SK-N-DZ (cell line): ENCODE measurements at regions not wholly inside any gene's neighbourhood (a gene's known extent, or its start where the extent isn't known, plus 50 kb on each side); places are given as distances from the start of the nearest gene placed in this dataset.
"Not testable (repeated sequence)": the region's sequence is repeated elsewhere in the genome, so short reads cannot be mapped to it uniquely, and the experiment has no call there.

Experiments
- DNase-seq: peaks from one replicate; pipeline ENCODE4 v3.0.0-alpha.2; 2015; ENCODE audit warnings: low spot score

DNA sequence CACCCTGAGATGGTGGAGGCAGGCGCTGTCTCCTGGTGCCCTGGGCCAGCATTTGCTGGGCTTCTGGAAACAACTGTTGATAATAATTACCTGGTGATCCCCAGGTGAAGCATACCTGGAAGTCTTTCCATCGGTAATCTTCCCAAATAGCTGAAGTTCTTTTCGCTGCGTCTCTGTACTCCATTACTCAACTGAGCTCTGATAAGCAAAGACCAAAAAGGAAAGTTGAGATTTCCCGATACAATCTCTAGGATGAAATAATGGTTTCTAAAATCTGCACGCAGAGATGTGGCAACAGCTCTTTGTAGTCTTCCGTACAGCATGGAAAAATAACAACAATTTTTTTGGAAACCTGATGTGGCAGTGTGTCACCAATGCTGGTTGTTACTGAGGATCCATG lies 226.5 kb downstream of the GATA3 start:
- no peak for DNase-seq

DNA sequence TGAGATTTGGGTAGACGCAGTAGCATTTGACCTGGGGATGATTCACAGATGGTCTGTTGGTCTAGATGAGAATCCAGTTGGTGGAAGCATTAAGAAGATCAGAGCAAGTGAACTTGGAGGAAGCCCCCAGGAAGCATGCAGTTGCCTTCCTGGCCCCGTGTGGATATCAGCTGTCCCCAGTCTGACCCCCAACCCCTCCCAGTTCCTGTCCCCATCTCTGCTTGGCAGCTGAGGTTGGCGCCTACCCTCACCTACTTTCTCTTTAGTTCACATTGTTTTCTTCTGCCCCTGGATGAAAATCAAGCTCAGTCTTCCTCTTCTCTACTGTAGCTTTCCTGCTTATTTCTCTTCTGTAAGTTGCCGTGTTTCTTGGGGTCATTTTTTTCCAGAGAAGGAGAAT lies 227.9 kb downstream of the GATA3 start:
- no peak for DNase-seq

DNA sequence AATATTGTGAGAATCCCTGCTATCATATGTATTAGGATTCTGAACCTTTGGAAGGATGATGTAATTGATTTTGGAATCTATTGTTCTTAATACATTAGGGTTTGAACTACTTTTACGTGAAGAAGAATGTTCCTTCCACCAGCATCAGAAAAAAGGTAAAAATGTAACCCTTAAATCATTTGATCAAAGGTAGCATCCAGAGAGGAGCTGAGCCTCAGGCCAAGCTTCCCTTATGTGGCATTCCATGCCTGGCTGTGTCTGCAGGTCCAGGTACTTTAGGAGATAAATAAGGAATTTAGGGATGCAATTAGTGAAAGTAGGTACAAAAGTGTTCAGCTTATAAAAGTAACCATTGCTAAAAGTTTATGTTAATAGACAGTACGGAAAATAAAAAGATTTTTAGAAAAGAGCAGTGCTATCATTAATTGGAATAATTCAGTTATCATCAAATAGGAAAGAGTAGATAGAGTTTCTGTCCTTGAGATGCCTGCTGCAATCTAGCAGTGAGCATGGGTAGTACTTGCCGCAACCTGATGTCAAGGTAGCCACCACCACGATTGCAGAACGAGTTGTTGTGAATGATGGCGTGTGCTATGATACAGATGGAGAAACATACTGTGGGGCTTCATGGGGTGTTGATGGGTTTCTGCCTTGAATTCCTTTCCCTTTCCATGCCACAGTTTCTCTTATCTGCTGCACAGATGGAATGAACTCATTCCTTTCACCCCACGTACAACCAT lies 228.8 kb downstream of the GATA3 start:
- no peak for DNase-seq

DNA sequence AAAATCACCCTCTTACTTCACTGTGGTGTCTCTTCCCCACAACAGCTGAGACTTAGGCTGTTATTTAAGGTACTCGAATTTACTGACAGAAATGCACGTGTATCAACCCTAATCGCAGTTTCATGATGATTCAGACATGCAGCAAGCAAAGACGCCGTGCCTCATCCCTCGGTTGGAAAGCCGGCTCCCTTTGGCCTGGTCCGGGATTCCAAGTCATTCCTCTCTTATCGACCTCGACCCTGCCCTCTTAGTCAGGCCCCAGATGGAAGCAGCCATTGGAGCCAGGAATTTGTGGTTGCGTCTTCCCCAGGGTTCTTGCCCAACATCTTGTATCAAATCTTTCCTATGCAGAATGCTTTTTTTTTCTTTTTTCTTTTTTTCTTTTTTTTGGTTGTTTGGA lies 229.5 kb downstream of the GATA3 start:
- DNase-seq = no peak

DNA sequence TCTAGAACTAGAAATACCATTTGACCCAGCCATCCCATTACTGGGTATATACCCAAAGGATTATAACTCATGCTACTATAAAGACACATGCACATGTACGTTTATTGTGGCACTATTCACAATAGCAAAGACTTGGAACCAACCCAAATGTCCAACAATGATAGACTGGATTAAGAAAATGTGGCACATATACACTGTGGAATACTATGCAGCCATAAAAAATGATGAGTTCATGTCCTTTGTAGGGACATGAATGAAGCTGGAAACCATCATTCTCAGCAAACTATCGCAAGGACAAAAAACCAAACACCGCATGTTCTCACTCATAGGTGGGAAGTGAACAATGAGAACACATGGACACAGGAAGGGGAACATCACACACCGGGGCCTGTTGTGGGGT lies 231.5 kb downstream of the GATA3 start:
- not testable (repeated sequence) for DNase-seq

DNA sequence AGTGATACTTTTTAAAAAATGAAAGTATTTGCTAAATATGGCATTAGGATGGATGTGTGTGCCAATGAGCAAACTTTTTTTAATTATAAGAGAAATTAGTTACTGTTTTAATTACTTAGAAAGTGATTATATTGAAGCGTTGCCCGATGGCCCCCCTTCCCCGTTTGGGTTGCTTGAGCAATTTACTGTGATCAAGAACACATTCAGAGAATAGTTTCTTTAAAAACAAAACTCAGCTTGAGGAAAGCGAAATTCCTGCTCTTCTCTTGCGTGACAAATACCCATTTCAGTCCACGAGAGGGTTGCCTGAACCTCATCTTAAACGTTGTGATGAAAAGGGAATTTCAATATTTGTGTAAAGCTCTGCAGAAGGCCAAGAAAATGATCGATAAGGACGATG lies 234.1 kb downstream of the GATA3 start:
- no peak for DNase-seq

DNA sequence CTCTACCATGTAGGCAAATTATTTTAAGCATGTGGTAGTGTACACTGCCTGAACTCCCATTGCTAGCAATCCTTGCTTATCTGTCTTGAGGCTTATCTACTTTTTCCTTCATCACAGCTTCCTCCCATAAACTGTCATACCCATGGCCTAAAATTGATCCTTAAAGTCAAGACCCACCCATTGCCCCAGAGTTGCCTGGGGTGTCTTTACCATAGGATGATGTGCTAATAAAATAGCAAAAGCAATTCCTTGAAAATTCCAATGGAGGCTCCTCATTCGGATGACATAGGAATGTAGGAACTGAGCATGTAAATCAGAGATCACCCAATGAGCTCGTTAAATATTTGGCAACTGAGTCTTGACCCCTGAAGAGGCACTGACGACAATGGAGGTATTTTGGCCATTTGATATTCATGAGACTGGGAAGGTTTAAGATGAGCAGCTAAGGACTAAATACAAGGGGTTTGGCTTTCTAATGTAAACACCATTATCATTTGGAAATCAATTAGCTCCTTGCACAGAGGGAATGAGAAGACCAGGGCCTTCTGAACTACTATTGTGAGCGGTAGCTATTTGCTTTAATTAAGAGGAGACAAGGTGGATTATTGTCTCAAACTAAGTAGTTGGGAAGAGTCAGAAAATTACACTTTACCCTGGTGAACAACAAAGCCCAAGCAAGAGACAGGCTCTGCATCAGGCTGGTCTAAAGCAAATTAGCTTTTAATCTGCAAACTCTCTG lies 234.9 kb downstream of the GATA3 start:
- DNase-seq = no peak

DNA sequence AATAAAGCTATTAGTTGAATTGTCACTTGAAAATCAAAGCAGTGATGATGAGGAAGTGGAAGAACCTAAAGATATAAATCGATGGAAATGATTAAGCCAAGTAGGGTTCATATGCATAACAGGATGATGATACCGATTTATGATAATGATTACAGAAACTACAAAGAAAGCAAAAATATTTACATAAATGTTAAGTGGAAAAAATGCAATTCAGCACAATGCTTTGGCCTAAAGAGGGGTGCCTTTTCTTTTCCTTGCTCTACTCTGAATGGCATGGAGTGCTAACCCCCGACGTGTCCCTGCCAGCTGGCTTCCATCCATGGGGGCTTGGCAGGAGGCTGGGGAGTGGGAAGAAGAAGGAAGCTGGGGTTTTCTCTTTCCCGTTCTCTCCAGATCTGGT lies 240.3 kb downstream of the GATA3 start:
- DNase-seq = no peak

DNA sequence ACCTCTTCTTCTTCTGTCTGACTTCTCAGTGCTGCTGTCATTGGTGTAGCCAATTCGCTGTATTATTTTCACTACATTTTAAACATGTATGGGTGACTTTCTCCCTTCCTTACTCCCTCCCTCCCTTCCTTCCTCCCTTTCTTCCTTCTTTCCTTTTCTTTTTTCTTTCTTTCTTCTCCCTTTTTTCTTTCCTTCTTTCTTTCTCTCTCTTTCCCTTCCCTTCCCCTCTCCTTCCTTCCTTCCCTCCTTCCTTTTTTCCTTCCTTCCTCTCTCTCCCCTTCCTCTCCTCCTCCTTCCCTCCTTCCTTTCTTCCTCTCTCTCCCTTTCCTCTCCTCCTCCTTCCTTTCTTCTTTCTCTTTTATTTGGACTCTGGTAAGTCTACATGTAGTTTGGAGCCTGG lies 240.8 kb downstream of the GATA3 start:
- no peak for DNase-seq

DNA sequence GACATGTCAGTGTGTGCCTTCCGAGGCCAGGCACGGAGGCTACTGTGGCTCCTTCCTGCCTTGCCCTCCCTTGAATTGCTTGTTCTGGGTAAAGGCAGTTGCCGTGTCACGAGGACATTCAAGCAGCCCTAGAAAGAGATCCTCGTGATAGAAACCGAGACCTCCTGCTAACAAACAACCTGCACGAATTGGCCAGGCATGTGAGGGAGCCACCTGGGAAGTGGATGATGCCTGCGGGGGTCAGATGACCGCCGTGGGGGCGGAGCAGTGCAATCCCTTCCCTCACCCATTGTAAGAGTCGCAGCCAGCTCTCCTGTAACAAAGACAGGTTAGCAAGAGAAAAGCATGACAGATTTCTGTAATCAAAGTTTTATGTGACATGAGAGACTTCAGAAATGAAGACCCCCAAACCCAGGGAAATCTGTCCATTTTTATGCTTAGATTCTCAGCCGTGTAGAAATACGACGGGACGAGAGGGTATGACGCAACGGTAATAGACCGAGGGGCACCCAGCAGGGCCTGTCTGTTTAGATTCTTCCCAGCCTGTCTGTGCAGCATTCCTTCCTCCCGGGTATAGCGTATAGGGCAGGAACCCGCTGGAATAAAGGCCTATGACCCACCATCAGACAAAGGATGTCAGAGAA lies 241.7 kb downstream of the GATA3 start:
- DNase-seq = no peak

DNA sequence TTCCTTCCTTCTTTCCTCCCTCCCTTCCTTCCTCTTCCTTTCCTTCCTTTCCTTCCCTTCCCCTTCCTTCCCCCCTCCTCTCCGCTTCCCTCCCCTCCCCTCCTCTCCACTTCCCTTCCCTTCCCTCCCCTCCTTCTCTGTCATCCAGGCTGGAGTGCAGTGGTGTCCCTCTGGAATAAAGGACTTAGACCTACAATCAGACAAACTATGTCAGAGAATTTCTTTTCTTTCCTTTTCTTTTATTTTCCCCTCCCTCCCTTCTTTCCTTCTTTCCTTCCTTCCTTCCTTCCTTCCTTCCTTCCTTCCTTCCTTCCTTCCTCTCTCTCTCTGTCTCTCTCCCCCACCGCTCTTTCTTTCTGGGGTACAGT lies 242.2 kb downstream of the GATA3 start:
- no peak for DNase-seq

DNA sequence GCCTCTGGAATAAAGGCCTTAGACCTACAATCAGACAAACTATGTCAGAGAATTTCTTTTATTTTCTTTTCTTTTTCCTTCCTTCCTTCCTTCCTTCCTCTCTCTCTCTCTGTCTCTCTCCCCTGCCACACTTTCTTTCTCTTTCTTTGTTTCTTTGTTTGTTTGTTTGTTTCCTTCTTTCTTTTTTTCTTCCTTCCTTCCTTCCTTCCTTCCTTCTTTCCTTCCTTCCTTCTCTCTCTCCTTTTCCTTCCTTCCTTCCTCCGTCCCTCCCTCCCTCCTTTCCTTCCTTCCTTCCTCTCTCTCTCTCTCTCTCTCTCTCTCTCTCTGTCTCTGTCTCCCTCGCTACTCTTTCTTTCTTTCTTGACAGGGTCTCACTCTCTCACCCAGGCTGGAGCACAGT lies 242.6 kb downstream of the GATA3 start:
- DNase-seq = no peak

DNA sequence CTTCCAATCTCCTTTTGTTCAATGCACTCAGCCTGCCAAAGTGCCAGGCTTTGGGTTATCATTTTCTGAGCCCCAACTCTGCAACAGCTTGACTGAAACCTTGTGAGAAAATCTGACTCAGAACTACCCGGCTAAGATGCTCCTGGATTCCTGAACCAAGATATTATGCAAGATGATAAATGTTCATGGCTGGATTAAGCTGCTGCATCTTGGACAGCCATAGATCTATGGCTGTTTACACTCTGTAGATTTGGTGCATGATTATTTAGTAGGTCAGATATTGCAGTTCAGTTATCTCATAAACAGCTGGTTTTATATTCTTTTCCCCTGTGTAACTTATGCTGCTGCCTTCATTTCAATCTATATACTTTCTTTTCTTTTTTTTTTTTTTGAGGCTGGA lies 243.5 kb downstream of the GATA3 start:
- DNase-seq = no peak

DNA sequence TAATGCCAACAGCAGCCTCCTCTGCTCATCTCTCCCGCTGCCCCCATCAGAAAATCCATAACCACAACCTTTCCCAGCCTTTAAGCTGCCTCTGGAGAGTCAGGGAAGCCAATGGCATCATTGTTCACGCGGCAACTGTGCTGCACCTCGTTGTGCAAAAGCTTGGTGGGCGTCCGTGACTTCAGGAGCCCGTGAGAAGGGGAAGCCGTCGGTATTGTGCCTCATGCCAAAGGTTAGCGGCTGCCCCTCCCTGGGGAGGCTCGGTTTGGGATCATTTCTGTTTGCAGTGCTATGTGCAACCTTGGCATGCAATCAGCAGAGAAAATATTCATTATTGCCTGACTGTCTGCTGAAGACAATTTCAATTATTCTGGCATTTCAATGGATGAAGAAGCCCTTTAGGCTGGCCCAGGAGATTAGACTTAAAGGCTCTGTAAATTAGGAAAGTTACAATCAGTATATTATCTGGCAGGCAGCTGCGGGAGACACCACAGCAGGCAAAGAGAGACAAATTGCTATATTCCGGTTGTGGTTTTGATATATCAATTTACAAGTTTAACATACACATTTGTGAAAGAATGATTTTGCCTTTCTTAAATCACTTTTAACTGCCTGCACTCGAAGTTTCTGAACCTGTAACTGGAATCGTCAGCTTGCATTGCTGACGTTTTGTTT lies 244.5 kb downstream of the GATA3 start:
- peak; percentile 66 for DNase-seq

DNA sequence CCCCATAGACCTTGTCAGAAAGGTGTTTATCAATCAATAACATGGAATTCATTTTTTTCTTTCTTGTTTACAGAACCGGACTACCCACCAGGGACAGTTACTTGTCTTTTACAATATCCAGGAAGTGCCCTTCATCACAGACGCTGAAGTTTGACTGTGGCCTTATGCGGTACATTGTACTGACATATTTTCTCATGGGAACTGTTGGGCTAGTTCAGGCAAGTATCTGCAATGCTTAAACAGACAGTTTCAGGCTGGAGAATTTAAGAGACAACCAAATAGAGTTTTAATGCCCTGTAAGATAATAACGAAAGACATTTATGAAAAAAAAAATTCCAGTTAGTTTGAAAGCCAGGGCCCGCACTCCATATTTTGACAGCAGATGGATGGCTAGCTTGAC lies 246.4 kb downstream of the GATA3 start:
- no peak for DNase-seq

DNA sequence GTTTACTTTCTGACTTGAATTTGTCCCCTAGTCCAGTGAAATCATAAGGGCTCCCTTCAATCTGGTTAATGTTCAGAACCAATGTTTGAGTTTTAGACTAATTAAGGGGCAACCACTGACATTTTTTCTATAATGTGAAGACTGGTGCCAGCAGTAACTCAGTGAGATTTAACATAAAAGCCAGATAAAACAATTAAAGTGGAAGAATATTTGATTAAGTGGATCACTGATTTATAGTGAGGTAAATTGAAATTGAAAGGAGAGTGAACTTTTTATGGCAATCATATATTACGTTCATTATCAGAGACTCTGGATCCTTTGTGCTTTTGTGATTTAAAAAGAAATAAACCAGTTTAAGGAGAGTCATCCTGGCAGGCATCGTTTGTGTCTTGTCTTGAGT lies 246.8 kb downstream of the GATA3 start:
- peak; percentile 100 for DNase-seq

DNA sequence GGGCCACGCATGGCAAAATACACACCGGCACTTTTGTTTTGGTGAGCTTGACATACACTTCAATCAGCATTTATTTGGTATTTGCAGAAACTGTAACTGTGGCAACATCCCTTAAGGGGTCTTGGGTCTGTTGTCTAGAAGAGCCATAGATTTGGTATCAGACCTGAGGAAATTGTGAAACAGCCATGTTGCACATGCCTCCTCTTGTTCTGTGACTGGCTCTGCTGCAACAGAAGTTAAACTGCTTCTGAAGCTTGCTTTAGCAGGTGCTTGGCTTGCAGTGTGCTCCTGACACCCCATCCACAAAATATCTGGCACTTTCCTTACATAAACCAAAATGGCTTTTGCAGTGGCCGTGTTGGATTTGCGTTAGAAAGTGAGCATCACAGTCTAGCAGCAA lies 247.3 kb downstream of the GATA3 start:
- no peak for DNase-seq

DNA sequence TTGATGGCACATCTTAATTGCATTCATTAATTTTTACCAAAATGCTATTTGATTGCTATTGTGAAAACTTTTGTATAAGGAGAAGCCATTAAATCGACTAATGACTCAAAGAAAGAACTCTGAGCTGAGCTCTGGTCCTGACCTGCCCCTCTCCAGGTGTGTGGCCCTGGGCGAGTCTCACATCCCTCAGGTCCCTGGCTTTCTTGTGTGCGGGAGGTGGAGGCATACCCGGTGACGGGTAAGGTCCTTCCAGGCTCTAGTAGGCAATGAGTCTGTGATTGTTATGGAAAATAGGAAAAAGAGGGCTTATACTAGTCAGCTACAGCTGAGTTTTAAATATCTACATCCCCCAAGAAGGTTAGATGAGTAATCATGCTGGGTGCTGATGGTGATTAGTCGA lies 248.1 kb downstream of the GATA3 start:
- DNase-seq = no peak

DNA sequence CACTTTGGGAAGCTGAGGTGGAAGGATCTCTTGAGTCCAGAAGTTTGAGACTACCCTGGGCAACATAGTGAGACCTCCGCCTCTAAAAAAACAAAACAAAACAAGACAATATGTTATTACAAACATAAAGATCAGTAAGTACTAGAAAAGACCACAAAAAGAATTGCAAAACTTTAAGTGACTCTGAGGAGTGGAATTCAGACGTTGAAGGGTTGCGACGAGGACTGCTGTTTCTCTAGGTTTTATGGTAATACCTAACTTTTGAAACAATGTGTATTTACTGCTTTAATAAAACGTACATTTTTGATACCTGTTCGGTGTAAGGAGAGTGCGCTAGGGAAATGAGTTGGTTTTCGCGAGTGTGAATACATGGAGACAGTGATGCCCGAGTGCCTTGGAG lies 250.4 kb downstream of the GATA3 start:
- no peak for DNase-seq

DNA sequence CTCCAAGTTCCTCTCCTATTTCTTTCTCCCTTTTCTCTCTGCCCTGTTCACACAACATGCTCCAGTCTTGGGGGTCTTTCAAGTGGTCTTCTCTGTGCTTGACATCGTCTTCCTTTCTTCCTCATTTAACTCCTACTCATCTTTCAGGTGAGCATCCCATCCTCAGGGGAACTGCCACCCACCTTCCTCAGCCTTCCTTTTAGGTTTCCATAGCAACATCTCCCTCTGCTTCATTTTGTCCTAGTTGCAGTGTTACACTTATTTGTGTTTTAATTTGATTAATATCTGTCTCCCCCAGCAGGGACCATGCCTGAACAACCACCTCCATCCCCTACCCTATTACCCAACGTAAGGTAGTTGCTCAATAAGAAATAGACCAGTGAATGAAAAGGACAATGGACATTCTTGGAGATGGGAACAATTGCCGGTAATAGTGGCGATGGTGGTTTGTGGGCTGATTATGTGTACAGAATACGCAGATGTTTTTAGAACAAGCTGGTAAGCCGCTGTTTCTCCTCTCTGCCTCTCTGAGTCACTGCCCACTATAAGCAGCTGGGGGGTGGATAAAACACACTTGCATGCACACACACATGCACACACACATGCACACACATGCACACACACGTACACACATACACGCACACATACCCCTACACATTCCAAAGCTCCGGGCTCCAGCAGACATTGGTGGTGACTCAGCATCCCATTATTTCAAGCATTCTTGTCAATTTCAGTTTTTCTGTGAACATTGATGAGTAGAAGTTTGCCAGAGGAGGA lies 251.6 kb downstream of the GATA3 start:
- DNase-seq = no peak

DNA sequence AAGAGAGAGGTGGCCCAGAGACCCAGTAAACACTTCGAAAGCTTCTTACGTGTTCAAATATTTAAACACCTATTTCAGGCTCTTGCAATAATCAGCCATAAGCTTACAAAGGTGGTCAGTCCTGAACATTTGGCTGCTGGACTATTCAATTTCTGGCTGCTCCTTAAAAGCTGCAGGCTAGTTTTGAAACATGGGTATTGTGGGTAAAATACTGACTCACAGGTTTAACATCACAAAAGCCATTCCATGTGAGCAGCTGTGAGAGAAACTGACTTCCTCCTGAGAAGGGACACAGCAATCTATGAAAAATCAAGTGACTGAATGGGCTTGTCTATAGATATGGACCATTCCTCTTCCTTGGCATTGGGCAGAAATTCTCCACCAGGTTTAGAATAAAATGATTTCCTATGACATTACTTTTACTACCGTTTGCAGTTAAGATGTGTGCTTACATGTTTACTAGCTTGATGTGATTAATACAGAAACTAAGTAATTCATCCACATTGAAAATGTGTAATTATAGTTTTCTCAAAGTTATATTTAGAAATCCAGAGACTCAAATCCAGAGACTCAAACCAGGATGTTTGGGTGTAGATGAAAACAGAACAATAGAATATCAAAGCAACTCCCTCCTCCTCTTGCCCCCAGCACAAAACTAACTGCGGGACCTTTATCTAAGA lies 252.3 kb downstream of the GATA3 start:
- no peak for DNase-seq
